ENCODE measurements at regions not wholly inside any gene's neighbourhood (a gene's known extent, or its start where the extent isn't known, plus 50 kb on each side); places are given as distances from the start of the nearest gene placed in this dataset.
"Not testable (repeated sequence)": the region's sequence is repeated elsewhere in the genome, so short reads cannot be mapped to it uniquely, and the experiment has no call there.

DNA sequence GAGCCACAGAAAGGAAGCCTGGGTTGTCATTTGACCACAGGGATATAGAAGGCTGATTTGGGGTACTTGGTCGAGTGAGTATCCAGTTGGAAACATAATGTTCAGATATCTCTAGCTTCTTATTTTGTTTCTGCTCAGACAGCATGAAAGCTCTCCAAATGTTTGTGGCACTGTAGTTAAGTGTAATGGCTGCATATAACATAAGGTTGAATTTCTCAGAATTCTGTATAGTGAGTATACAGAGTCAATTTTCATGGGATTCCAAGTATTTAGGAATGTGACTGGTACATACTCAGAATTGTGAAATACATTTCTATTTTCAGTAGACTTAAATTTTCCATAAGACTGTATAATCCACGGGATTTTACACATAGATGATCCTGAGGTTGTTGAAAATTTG, 2102.1 kb upstream of the RAG2 start:
- DNase-seq, result no peak

DNA sequence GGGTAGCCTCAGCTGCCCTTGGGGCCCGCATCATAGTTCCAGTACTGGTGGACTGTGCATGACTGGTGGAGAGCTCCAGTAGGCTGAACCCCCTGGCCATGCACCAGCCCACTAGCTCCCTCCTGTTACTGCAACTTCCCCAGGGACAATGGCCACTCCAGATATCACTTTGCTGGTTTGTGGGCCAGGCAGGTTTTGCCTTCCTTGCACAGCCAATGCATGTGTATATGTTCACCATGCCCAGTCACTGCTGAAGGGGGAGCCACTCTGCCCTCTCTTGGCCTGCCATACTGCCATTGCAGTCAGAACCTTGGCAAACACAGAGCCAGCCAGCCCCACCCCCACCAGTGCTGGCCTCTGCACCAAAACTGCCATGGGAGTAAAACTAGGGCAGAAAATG, 2095.3 kb upstream of the RAG2 start:
- DNase-seq, result no peak

GRCh38 chr11:38690211-38690610, 2092.2 kb upstream of the RAG2 start:
- not testable (repeated sequence) for DNase-seq

- no peak for DNase-seq
Measured at GRCh38 chr11:38687008-38687407, 2089.0 kb upstream of the RAG2 start.

DNA sequence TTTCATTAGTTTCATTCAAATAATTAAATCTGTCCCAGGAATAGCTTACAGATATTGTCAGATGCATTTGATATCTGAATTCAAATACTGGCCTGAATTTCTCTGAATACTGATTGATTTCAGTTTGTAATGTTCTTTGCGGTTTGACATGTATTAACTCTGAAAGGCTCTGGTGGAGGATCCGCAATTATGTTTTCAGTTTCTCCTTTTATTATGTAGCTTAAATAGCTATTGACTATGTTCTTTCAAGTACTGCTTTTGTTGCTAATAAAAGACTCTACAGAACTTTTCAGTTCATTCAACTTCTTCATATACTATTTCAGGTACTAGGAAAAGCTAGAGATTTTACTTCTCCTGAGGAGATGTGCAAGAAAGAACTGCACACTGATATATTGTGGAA, 2085.4 kb upstream of the RAG2 start:
- no peak for DNase-seq

DNA sequence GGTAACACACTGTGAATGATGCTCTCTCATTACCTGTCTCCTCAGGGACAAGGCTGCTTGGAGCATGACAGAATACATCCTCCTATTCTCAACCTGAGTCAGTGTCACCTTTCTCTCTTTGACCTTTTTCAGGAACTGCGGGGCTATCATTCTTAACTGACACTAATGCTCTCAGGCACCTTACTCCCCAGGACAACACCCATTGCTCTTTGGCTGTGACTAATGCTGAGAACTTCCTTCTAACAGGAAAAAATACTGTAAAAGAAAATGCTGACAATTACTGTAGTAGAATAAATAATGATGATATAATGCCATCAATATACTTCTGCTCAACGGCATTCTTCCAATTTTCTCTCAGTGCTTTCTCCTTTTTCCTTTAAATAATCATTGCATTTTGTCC, 2082.7 kb upstream of the RAG2 start:
- no peak for DNase-seq

DNA sequence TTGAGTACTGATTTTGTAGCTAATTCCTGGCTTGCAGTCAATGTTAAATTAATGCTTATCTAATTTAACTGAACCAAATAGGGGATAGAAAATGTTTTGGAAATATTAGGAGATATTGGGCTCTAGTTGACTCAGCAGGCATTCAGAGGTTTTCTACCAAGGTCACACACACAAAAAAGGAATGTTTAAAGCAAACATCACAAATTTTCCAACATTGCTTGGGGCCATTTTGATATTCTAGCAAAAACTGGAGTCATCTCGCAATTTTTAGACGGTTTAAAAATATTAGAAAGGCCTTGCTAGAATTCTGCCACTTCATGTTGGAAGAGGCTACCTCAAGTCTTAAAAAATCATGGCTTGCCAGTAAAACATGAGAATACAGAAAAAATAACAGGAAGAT, 2082.1 kb upstream of the RAG2 start:
- DNase-seq, result no peak

- no peak for DNase-seq
Measured at GRCh38 chr11:38672445-38672844, 2074.4 kb upstream of the RAG2 start.

GRCh38 chr11:38667359-38667758, 2069.3 kb upstream of the RAG2 start:
- no peak for DNase-seq

DNA sequence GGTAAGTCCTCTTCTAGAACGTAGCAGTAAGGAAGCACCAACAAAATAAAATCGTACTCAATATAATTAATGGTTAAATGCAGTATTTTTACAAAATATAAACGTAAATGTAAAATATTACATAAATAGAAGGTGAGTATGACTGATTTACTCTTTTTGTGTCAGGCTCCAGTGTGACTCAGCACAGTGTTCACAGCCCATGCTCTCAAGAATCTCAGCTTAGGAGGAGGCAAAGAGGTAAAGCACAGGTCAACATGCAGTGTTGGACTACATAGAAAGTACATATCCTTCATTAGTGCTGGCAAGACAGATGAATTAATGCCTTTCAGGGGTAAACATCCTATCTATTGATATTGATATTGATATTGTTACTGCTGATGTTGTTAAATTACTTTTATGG, 2050.6 kb upstream of the RAG2 start:
- no peak for DNase-seq

GRCh38 chr11:38646382-38646781, 2048.3 kb upstream of the RAG2 start:
- no peak for DNase-seq

DNA sequence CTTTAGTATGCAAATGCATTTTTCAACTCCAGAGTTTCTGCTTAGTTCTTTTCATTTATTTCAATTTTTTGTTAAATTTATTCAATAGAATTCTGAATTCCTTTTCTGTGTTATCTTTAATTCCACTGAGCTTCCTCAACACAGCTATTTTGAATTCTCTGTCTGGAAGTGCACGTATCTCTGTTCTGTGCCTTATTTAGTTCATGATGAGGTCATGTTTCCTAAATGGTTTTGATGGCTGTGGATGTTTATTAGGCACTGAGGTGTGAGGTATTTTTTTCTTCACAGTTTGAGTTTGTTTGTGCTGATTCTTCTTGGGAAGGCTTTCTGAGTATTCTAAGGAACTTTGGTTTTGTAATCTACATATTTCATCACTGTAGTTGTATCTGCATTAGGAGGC, 2042.8 kb upstream of the RAG2 start:
- DNase-seq, result no peak

GRCh38 chr11:38612701-38613100, 2014.7 kb upstream of the RAG2 start:
- no peak for DNase-seq

- DNase-seq, result not testable (repeated sequence)
Measured at GRCh38 chr11:38601371-38601770, 2003.3 kb upstream of the RAG2 start.

DNA sequence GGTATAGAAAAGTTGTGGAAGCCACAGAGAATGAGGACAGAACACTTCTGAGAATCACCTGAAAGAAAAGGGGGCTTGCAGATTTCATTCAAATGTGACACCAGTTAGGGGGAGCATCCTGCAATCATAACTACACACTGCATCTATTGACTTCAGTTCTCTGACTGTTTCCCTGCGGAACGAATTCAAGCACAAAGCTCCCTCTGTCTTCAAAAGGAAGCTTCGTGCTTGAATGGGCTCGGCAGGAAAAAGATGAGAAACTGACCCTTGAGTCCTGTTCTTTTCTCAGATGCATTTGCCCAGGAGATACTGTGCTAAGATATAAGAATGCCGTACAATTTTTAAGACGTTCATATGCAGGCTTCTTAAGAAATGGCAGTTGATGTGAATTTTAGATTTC, 2000.4 kb upstream of the RAG2 start:
- no peak for DNase-seq

DNA sequence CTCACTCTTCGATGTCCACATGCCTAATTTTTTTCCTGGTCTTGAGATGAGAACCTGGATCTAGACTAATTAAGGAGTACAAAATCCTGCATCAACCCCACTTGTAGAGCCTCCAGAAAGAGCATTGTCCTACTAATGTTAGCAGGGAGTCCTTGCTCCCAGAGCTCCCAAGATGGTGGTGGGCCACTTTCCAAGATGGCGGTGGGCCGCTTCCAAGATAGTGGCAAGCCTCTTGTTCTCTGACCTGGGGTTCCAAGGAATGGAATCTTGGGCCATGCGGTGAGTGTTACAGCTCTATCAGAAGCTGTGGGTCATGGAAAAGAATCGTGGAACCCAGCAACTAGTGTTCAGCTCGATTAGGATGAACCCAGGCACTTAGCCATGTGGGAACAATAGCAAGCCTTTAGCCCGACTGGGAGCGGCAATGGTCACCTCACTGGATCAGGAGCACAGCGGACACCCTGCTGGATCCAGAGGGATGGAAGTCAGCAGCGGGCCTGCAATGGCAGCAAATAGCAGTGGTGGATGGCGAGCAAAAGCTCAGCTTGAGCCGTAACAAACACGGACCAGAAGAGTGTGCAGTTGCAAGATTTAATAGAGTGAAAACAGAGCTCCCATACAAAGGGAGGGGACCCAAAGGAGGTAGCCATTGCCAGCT, 1997.5 kb upstream of the RAG2 start:
- DNase-seq, result not testable (repeated sequence)

DNA sequence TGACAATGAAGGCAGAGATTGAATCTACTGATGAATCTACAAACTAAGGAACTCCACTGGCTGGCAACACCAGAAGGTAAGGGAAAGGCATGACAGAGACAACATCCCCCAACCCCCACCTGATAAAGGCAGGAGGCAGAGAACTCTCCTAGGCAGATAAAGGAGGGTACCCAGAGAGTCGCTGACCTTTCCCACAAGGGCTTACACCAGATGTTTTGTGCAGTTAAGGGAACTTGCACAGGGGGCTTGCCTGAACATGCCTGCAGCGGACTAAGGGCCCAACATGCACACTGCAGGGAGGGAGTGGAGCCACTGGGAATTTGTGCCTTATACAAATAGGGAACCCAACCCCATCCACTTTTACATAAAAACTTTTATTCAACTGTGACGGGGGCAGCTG, 1996.9 kb upstream of the RAG2 start:
- DNase-seq, result no peak

DNA sequence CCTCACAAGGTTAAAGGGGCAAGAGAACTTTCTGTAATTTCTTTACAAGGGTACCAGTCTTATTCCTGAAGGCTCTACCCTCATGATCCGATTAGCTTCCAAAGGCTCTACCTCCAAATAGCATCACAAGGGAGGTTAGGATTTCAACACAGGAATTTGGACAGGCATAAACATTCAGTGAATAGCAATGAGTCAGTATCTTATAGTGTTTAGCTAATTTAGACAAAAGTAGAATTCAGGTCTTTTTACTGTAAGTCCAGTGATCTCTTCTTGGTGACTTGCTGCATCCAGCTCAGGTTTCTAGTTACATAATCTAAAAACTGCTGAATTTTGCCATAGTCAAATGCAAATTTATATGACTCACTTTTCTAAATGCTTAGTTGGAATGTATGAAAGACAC, 1995.6 kb upstream of the RAG2 start:
- DNase-seq, result no peak

- no peak for DNase-seq
Measured at GRCh38 chr11:38582756-38583155, 1984.7 kb upstream of the RAG2 start.

DNA sequence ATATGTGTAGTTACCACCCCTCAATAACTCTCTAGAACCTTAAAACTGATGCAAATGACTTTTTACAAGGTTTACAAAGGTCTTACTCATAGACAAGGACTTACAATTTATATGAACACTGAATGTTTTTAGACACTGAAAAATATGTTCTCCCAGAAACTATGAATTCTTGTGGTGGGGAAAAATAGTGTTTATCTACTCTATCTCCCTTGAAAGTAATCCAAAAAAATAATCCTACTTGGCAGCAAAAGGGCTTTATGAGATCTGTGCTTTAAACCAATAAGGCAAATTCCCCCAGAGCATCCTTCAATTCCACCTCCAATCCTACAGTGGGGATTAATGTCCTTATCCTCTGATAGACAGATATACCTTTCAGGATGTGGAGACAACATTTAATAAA, 1984.1 kb upstream of the RAG2 start:
- no peak for DNase-seq

GRCh38 chr11:38577769-38578168, 1979.7 kb upstream of the RAG2 start:
- DNase-seq, result no peak

DNA sequence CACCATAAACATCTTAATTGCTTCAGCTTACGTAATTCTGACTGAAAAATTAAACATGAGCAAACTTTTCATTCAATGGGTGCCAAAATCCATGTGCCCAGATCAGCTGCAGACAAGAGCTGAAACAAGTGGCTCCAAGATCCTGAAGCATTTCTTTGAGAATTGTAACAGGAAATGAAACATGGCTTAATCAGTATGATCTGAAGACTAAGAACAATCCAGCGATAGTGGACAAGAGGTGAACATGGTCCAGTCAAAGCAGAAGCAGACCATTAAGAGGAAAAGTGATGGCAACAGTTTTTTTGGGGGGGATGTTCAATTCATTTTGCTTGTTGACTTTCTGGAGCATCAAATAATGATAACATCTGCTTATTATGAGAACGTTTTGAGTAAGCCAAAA, 1964.5 kb upstream of the RAG2 start:
- DNase-seq, result no peak

- no peak for DNase-seq
Measured at GRCh38 chr11:38553148-38553547, 1955.1 kb upstream of the RAG2 start.

- no peak for DNase-seq
Measured at GRCh38 chr11:38547462-38547861, 1949.4 kb upstream of the RAG2 start.

DNA sequence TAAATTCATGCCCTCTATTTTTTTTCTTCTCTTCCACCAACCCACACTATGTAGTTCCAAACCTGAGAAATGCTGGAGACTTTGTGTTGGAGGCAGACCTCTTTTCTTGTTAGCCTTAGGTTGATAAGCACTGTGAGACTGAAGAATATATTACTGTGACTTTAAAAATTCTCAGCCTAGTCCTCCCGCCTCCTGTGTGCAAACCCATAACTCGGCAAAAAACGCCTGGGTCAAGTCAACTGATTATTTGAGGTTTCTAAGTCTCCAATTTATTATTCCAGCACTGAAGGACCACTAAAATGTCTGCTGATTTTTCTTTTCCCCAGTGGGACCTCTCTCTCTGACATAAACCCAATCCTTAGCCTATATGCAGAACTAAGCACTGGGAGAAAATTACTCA, 1946.0 kb upstream of the RAG2 start:
- DNase-seq, result no peak

DNA sequence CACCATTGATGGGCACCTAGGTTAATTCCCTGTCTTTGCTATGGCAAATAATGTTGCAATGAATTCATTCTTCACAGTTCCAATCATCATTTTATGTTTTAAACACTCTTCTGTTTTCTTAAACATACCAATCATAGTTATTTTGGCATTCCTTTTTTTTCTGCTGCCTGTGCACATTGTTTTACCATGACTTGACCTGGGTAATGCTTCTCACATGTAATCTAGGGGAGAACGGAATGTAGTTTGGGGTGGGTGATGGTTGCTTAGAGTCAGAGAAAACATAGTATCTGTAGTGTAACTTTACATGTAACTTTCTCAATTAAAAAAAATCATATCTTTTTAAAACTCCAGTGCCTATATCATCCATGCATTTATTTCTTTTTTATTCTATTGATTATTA, 1945.3 kb upstream of the RAG2 start:
- DNase-seq, result no peak

Measured in NCI-H1930 (cell line).